Astrocyte of the spinal cord (primary cell): ENCODE measurements at regions not wholly inside any gene's neighbourhood (a gene's known extent, or its start where the extent isn't known, plus 50 kb on each side); places are given as distances from the start of the nearest gene placed in this dataset.
A peak's percentile ranks its signal among the peaks of the same experiment; 100 is the strongest.

ENCODE experiments used
- DNase-seq: peaks from one replicate; pipeline ENCODE4 v3.0.0; 2011; ENCODE audit warnings: low read depth, low spot score
- H3K4me3 ChIP-seq: 2 replicates; pipeline ENCODE4 v1.5.1; 2011; ENCODE audit warnings: low read depth, mild to moderate bottlenecking, low read length, moderate library complexity
- in situ Hi-C: cut with HindIII; loops from 2 replicates; pipeline ENCODE4 v1.10.0; 2017; ENCODE audit warnings: low sequenced_read_pairs
- TF ChIP-seq, protein P1 (sequence below): IDR thresholded peaks from 2 replicates; pipeline ENCODE4 v1.5.1; 2012; ENCODE audit warnings: low read depth, mild to moderate bottlenecking, low read length, inconsistent platforms

DNA sequence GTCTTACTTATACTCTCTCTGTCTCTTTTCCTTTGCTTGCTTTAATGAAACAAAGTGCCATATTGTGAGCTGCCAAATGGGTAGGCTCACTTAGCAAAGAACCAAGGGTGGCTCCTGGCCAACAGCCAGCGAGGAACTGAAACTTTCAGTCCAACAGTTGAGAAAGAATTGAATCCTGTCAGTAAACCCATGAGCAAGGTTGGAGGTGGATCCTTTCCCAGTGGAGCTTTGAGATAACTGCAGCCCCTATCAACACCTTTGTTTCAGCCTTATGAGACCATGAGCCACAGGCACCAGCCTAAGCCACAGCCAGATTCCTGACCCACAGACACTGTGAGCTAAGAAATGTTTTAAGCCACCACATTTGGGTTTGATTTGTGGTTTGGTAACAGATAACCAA lies 362.2 kb downstream of the PDGFC start:
- in situ Hi-C loops = no loop called here
- no peak overlapping the region for H3K4me3 ChIP-seq
- TF ChIP-seq, protein P1, sequence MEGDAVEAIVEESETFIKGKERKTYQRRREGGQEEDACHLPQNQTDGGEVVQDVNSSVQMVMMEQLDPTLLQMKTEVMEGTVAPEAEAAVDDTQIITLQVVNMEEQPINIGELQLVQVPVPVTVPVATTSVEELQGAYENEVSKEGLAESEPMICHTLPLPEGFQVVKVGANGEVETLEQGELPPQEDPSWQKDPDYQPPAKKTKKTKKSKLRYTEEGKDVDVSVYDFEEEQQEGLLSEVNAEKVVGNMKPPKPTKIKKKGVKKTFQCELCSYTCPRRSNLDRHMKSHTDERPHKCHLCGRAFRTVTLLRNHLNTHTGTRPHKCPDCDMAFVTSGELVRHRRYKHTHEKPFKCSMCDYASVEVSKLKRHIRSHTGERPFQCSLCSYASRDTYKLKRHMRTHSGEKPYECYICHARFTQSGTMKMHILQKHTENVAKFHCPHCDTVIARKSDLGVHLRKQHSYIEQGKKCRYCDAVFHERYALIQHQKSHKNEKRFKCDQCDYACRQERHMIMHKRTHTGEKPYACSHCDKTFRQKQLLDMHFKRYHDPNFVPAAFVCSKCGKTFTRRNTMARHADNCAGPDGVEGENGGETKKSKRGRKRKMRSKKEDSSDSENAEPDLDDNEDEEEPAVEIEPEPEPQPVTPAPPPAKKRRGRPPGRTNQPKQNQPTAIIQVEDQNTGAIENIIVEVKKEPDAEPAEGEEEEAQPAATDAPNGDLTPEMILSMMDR = no peak
- DNase-seq = no peak

DNA sequence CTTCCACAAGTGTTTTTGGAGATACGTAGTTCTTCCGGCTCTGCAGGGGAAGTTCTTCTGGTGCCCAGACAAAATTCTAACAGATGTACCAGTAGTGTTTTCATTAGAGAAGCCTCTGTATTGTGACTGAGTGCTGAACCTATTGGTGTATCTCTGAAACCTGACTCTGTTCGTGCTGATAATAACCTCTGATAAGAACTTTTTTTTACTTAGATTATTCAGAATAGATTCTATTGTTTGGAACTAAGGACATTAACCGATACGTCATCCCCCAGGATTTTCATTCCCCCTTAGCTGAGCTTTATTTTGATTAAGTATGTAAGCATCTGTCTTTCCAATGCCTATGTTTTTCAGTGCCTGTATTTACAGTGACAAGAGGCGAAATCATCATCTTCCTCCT lies 362.9 kb downstream of the PDGFC start:
- TF ChIP-seq, protein P1 = no peak
- in situ Hi-C loops = no loop called here
- no peak overlapping the region for H3K4me3 ChIP-seq
- no peak for DNase-seq

DNA sequence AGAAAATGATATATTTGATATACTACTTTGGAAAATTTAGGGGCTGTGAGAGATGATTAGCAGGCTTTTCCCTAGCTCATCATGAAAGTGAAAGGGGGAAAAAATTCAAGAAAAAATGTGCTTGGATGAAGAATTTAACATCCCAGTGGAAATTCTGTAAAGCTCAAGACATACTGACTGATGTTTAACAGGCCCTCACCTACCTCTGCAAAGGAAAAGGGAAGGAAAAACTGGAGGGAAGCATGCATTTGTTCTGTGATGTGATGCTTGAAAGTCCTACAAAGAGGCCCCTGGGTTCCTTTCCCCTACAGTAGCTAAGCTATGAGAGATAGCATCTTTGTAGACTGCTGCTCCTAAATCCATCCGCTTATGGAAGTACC lies 364.1 kb downstream of the PDGFC start:
- no peak overlapping the region for H3K4me3 ChIP-seq
- no peak for DNase-seq
- in situ Hi-C loops = no loop called here
- TF ChIP-seq, protein P1 = no peak

DNA sequence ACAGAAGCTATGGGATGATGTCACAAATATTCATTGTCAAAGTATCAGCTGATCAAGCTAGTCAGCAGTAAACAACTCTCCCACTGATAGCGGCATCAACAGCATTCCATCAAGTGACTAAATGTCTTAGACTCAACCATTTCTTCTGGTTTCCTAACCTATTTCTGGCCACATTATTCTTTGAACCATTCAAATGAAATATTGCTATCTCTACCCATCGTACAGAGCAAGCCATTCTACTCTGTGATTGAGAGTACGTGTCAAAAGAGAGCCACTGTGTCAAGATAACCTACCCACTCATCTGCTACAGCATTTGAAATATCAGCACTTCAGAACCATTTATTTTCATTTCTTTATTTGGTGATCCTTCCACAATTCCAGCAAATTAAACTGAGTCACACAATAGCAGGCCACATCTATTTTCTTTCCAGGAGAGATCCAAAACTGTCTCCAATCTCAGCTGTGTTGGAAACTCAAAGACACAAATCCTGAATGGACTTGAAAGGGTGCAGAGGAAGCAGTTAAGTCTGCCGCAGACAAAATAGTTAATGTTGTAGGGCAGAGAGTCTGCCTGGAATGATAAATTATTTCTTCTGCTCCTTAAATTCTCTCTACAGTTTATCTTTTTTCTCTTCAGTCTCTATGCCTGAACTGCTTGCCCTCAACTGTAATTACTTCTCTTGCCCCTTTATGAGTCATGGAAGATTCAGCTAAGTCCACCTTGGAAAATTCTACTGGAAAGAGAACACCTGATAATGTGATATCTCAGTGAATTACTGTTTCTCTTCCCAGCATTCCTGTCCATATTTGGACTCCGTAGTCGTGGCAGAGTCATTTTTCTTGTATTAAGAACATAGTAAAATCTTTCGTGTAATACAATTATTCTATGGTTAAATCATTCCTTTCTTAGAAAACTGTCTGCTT lies 364.8 kb downstream of the PDGFC start:
- in situ Hi-C loops = no loop called here
- peak; percentile 64 for DNase-seq
- TF ChIP-seq, protein P1 = no peak

DNA sequence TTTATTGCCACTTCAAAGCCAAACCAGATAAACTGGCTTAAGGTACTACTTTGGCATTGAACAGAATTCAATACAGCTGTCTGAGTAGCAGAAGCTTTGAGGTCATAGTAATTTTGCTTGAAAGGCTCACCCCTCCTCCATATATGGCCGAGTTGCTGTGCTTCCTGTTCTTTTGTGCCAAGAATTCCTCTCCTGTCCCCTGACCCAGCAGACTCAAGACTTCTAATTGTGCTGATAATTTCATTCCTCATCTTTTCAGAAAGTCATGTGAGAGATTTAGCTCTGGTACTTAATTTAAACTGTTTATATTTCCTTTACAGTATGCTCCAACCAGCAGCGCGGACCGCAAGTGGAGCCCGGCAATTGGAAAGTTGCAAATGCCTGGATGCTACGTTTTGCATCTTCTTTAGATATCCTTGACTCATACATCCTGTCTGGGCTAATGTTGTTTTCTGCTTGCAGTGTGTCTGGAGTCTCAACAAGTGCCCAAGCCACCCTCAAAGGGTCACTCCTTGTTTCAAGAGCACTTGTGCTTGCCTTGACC lies 373.4 kb downstream of the PDGFC start:
- H3K4me3 ChIP-seq = no peak overlapping the region
- TF ChIP-seq, protein P1 = no peak
- in situ Hi-C loops = no loop called here
- DNase-seq = peak; percentile 77

More for the DNA sequence above, 364.8 kb downstream of the PDGFC start:
- H3K4me3 ChIP-seq = no peak overlapping the region

DNA sequence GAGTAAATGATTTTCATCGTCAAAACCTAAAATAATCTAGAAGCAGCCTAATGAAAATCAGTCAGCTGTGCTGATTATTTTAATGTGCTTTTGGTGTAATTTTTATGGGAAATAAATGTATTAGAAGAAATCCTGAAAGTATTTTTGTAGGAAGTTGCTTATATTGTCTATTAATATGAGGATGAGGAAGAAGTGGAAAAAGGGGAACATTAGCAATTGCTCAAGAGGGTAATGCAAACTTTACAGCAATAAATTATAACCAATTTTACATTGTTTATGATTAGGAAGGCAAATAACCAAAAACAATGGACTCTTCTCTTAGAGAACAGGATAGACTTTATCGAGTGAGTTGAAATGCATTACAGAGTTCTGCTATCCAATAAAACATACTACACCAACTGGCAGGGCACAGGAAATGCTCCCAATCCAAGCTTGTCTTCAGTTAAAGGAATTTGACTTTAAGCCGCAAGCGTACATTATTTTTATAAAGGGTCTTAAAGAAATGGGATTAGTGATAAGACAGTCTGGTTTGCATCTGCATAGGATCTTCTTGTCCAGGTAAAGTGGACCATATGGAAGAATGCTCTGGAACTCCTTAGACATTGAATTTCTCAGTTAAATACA lies 374.8 kb downstream of the PDGFC start:
- no peak overlapping the region for H3K4me3 ChIP-seq
- TF ChIP-seq, protein P1 = no peak
- DNase-seq = no peak
- in situ Hi-C loops = no loop called here
